GM12878 (cell line): ENCODE measurements at regions not wholly inside any gene's neighbourhood (a gene's known extent, or its start where the extent isn't known, plus 50 kb on each side); places are given as distances from the start of the nearest gene placed in this dataset.

Experiments
- ATAC-seq: fragments of 200-7000 bp; cut with Tn5 transposase; 3 replicates; pipeline ENCODE4 v1.9.1; 2020; ENCODE audit warnings: mild to moderate bottlenecking, moderate library complexity
- BruUV-seq: library from RNA; stranded (reverse); fragments of 400-500 nt; replicated peaks from 2 replicates; lab custom pipeline; 2021; lab: Mats Ljungman, UMichigan
- CTCF ChIA-PET: fragments of 300-600 bp; sonication (Branson Sonifier 250); formaldehyde crosslinking; extraction: SDS; loops from one replicate; lab custom pipeline; 2021; ENCODE audit warnings: inconsistent platforms; lab: Yijun Ruan, JAX
- POLR2A ChIA-PET: fragments of 350-600 bp; formaldehyde crosslinking; extraction: SDS; loops from one replicate; lab custom pipeline; 2021; ENCODE audit warnings: inconsistent platforms; lab: Charles Lee
- RAD21 ChIA-PET: fragments of 300-600 bp; sonication (Branson Sonifier 250); formaldehyde crosslinking; loops from one replicate; lab custom pipeline; 2023; ENCODE audit warnings: antibody characterized with exemption; ENCODE audit not compliant: unreplicated experiment; lab: Charles Lee
- SMC1A ChIA-PET: fragments of 300-600 bp; sonication (Branson Sonifier 250); formaldehyde crosslinking; loops from one replicate; lab custom pipeline; 2023; ENCODE audit not compliant: unreplicated experiment, uncharacterized antibody; lab: Charles Lee
- DNase-seq: peaks from one replicate; pipeline ENCODE4 v3.0.0-alpha.2; 2011; ENCODE audit warnings: low read depth, low spot score
- FAIRE-seq: peaks from 3 replicates; lab custom pipeline; 2011; peaks lifted over from hg19 to GRCh38; lab: Jason Lieb, UNC
- H2AFZ ChIP-seq: 2 replicates; pipeline ENCODE4 v1.6.0; 2011; ENCODE audit warnings: low read depth, low read length, control low read depth; ENCODE audit not compliant: control insufficient read depth
- H3K27ac ChIP-seq: 2 replicates; pipeline ENCODE4 v1.5.1; 2011; ENCODE audit warnings: control low read depth; ENCODE audit not compliant: control insufficient read depth, insufficient read depth
- H3K27me3 ChIP-seq, 2 experiments: replicated peaks in 1 of 2; 2 replicates each; pipeline versions ENCODE4 v1.6.0 to v1.6.1; 2011; ENCODE audit warnings: low read length in 1 of 2; ENCODE audit not compliant: control insufficient read depth in 2 of 2, insufficient read depth in 2 of 2
- H3K36me3 ChIP-seq, 2 experiments: 2 replicates each; pipeline ENCODE4 v1.5.1; 2011; ENCODE audit warnings: low read length in 1 of 2; ENCODE audit not compliant: control insufficient read depth in 2 of 2, insufficient read depth in 2 of 2
- H3K4me1 ChIP-seq: 2 replicates; pipeline ENCODE4 v1.6.1; 2011; ENCODE audit warnings: mild to moderate bottlenecking, low read length, moderate library complexity, mixed read lengths; ENCODE audit not compliant: control insufficient read depth, insufficient read depth
- H3K4me2 ChIP-seq: 2 replicates; pipeline ENCODE4 v1.6.0; 2011; ENCODE audit warnings: control low read depth; ENCODE audit not compliant: control insufficient read depth, insufficient read depth
- H3K4me3 ChIP-seq: fragments of 200-600 bp; sonication (generic); 2 replicates; pipeline ENCODE4 v1.5.1; 2016
- H3K79me2 ChIP-seq: 2 replicates; pipeline ENCODE4 v1.6.0; 2011; ENCODE audit warnings: low read length; ENCODE audit not compliant: control insufficient read depth, insufficient read depth
- H3K9ac ChIP-seq: 2 replicates; pipeline ENCODE4 v1.8.0; 2011; ENCODE audit warnings: low read length, control low read depth, mixed read lengths; ENCODE audit not compliant: control insufficient read depth, insufficient read depth
- H3K9me3 ChIP-seq: replicated peaks from 3 replicates; pipeline ENCODE4 v1.5.1; 2011; ENCODE audit warnings: mild to moderate bottlenecking, low read length; ENCODE audit not compliant: control insufficient read depth, insufficient read depth
- H4K20me1 ChIP-seq: 2 replicates; pipeline ENCODE4 v1.6.0; 2011; ENCODE audit not compliant: control insufficient read depth, insufficient read depth
- EGR1 ChIP-seq, 2 experiments: IDR thresholded peaks; 1 replicate in 1 of 2; 2 replicates in 1 of 2; pipeline ENCODE4 v1.6.1; 2011 to 2012; ENCODE audit warnings: low read depth in 2 of 2, low read length in 2 of 2, borderline replicate concordance in 1 of 2, mild to moderate bottlenecking in 1 of 2, moderate library complexity in 1 of 2
- EP300 ChIP-seq, 2 experiments: fragments of 150-350 bp in 1 of 2; IDR thresholded peaks; 2 replicates each; pipeline ENCODE4 v1.6.1; 2011 to 2012; ENCODE audit warnings: low read depth in 2 of 2, low read length in 2 of 2, borderline replicate concordance in 1 of 2, improper control_type of control experiment in 1 of 2, inconsistent platforms in 1 of 2; ENCODE audit not compliant: control insufficient read depth in 1 of 2
- MTA3 ChIP-seq: IDR thresholded peaks from 2 replicates; pipeline ENCODE4 v1.6.1; 2012; ENCODE audit warnings: low read length, inconsistent platforms, borderline replicate concordance
- MYC ChIP-seq: IDR thresholded peaks from 2 replicates; pipeline ENCODE4 v1.6.1; 2011; ENCODE audit warnings: mild to moderate bottlenecking, low read length, moderate library complexity, inconsistent platforms; ENCODE audit not compliant: insufficient read depth, insufficient replicate concordance, insufficient read length, severe bottlenecking
- NBN ChIP-seq: fragments of 450-650 bp; IDR thresholded peaks from 2 replicates; pipeline ENCODE4 v1.6.1; 2016
- RUNX3 ChIP-seq: IDR thresholded peaks from 2 replicates; pipeline ENCODE4 v1.6.1; 2012; ENCODE audit warnings: low read length, inconsistent platforms
- SMC3 ChIP-seq: IDR thresholded peaks from 2 replicates; pipeline ENCODE4 v1.6.1; 2011; ENCODE audit warnings: low read length, improper control_type of control experiment, borderline replicate concordance
- TARDBP ChIP-seq: IDR thresholded peaks from 2 replicates; pipeline ENCODE4 v1.6.1; 2016; ENCODE audit warnings: borderline replicate concordance
- ZNF24 ChIP-seq: fragments of 450-650 bp; IDR thresholded peaks from 2 replicates; pipeline ENCODE4 v1.6.1; 2017; ENCODE audit warnings: antibody characterized with exemption, mild to moderate bottlenecking
- ZZZ3 ChIP-seq: IDR thresholded peaks from 2 replicates; pipeline ENCODE4 v1.6.1; 2011; ENCODE audit warnings: low read depth; ENCODE audit not compliant: control insufficient read depth, insufficient read length
- WGBS: methylation state at CpG from one replicate; pipeline ENCODE4 v1.1.6; 2016; ENCODE audit warnings: low lambda C conversion rate; ENCODE audit not compliant: insufficient replicate concordance, insufficient coverage; ENCODE audit errors: missing lambda C conversion rate; 5-methylcytosine and 5-hydroxymethylcytosine counted together
- in situ Hi-C: fragments of 300-500 bp; cut with MboI; formaldehyde crosslinking; loops from 9 replicates; pipeline ENCODE4 v1.14.3; 2018; ENCODE audit warnings: mixed read lengths
- intact Hi-C: fragments of 100-400 bp; cut with micrococcal nuclease; formaldehyde crosslinking; loops from one replicate; pipeline ENCODE4 v1.14.2; 2022; ENCODE audit not compliant: unreplicated experiment
- TF ChIP-seq, protein P1 (sequence below): fragments of 450-650 bp; conservative IDR thresholded peaks from 2 replicates; pipeline ENCODE4 v1.6.1; 2017; ENCODE audit warnings: mild to moderate bottlenecking, moderate library complexity
- TF ChIP-seq, protein P2 (sequence below): IDR thresholded peaks from 2 replicates; pipeline ENCODE4 v1.6.1; 2012; ENCODE audit warnings: low read length, inconsistent platforms
- TF ChIP-seq, protein P3 (sequence below): fragments of 450-650 bp; IDR thresholded peaks from 2 replicates; pipeline ENCODE4 v1.6.1; 2016; ENCODE audit warnings: mild to moderate bottlenecking
- TF ChIP-seq, protein P4 (sequence below): fragments of 450-650 bp; IDR thresholded peaks from 2 replicates; pipeline ENCODE4 v1.6.1; 2018; ENCODE audit warnings: borderline replicate concordance, mild to moderate bottlenecking; ENCODE audit not compliant: partially characterized antibody

DNA sequence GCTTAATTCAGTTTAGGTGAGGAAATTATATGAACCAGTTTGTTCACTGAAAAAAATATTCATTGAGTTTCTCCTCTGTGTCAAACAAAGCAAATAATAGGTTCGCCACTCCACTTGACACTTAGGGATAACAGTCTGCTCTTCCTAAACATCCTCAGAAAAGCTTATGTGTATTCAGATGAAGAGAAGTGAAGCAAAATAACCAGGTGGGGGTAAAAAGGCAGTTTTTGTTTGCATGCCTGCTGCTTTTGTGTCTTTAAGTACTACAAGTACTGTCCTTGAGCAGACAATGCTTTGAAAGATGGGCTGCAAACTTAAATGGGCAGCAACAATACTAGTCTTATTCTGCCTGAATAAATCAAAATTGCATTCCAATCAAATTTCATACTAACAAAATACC lies 910.7 kb upstream of the MDGA2 start (continued):
- TF ChIP-seq, protein P1, sequence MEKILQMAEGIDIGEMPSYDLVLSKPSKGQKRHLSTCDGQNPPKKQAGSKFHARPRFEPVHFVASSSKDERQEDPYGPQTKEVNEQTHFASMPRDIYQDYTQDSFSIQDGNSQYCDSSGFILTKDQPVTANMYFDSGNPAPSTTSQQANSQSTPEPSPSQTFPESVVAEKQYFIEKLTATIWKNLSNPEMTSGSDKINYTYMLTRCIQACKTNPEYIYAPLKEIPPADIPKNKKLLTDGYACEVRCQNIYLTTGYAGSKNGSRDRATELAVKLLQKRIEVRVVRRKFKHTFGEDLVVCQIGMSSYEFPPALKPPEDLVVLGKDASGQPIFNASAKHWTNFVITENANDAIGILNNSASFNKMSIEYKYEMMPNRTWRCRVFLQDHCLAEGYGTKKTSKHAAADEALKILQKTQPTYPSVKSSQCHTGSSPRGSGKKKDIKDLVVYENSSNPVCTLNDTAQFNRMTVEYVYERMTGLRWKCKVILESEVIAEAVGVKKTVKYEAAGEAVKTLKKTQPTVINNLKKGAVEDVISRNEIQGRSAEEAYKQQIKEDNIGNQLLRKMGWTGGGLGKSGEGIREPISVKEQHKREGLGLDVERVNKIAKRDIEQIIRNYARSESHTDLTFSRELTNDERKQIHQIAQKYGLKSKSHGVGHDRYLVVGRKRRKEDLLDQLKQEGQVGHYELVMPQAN, result no peak

DNA sequence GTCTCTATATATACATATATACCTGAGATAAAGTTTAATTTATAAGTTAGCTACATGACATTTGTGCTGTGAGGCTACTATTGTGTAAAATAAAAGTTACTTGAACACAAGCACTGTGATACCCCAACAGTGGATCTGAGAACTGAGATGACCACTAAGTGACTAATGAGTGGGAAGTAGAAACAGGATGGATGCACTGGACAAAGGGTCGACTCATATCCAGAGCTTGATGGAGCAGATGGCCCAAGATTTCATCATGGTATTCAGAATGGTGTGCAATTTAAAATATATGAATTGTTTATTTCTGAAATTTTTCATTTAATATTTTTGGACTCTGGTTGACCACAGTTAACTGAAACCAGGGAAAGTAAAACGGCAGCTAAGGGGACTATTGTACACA lies 908.6 kb upstream of the MDGA2 start:
- ATAC-seq, result peak; percentile 89
- TF ChIP-seq, protein P2, sequence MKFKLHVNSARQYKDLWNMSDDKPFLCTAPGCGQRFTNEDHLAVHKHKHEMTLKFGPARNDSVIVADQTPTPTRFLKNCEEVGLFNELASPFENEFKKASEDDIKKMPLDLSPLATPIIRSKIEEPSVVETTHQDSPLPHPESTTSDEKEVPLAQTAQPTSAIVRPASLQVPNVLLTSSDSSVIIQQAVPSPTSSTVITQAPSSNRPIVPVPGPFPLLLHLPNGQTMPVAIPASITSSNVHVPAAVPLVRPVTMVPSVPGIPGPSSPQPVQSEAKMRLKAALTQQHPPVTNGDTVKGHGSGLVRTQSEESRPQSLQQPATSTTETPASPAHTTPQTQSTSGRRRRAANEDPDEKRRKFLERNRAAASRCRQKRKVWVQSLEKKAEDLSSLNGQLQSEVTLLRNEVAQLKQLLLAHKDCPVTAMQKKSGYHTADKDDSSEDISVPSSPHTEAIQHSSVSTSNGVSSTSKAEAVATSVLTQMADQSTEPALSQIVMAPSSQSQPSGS, result peak; percentile 34; the same call in 1 of the 2 replicates
- TF ChIP-seq MTA3 (no peak), ZZZ3 (no peak), EGR1 (IDR thresholded peaks at IDR 0.05; ENCODE audit: borderline replicate concordance in 1 of 2, low read depth in 2 of 2, low read length in 2 of 2) (no peak), EP300 (IDR thresholded peaks at IDR 0.05; ENCODE audit: borderline replicate concordance in 1 of 2, control insufficient read depth in 1 of 2, low read depth in 2 of 2, low read length in 2 of 2) (peak in 1 of 2 experiments; percentile 56; a peak in 1 of 4 replicates), TARDBP (no peak), RUNX3 (0 out of 2 replicates have a peak, but pooled peaks have one; percentile 20), MYC (no peak), ZNF24 (no peak), SMC3 (no peak), NBN (no peak)
- TF ChIP-seq, protein P3, sequence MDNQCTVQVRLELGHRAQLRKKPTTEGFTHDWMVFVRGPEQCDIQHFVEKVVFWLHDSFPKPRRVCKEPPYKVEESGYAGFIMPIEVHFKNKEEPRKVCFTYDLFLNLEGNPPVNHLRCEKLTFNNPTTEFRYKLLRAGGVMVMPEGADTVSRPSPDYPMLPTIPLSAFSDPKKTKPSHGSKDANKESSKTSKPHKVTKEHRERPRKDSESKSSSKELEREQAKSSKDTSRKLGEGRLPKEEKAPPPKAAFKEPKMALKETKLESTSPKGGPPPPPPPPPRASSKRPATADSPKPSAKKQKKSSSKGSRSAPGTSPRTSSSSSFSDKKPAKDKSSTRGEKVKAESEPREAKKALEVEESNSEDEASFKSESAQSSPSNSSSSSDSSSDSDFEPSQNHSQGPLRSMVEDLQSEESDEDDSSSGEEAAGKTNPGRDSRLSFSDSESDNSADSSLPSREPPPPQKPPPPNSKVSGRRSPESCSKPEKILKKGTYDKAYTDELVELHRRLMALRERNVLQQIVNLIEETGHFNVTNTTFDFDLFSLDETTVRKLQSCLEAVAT, result no peak
- TF ChIP-seq, protein P4, sequence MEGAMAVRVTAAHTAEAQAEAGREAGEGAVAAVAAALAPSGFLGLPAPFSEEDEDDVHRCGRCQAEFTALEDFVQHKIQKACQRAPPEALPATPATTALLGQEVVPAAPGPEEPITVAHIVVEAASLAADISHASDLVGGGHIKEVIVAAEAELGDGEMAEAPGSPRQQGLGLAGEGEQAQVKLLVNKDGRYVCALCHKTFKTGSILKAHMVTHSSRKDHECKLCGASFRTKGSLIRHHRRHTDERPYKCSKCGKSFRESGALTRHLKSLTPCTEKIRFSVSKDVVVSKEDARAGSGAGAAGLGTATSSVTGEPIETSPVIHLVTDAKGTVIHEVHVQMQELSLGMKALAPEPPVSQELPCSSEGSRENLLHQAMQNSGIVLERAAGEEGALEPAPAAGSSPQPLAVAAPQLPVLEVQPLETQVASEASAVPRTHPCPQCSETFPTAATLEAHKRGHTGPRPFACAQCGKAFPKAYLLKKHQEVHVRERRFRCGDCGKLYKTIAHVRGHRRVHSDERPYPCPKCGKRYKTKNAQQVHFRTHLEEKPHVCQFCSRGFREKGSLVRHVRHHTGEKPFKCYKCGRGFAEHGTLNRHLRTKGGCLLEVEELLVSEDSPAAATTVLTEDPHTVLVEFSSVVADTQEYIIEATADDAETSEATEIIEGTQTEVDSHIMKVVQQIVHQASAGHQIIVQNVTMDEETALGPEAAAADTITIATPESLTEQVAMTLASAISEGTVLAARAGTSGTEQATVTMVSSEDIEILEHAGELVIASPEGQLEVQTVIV, result no peak

More for the DNA sequence above, 908.6 kb upstream of the MDGA2 start:
- DNase-seq (no peak), FAIRE-seq (no peak)
- Histone ChIP-seq H3K4me3 (no peak overlapping the region), H3K36me3 (no peaks in the 10 kb centered on the region), H3K27ac (no peak overlapping the region), H3K9me3 (no peaks in the 10 kb centered on the region), H3K9ac (no peak overlapping the region), H2AFZ (no peak overlapping the region), H3K4me1 (no peaks in the 10 kb centered on the region), H3K79me2 (no peaks in the 10 kb centered on the region), H3K4me2 (no peak overlapping the region), H4K20me1 (no peaks in the 10 kb centered on the region), H3K27me3 (no peaks in the 10 kb centered on the region)
- no TSS peak for BruUV-seq
- ChIA-PET RAD21 (no interaction called here), CTCF (no interaction called here), POLR2A (interaction anchor here (0.6 kb wide), 1 partner anchor 1503 kb away, joined by 3 read pairs; no protein-coding TSS in a partner anchor), SMC1A (no interaction called here)
- 0% methylated on average over 2 of the region's 2 CpGs for WGBS
- intact Hi-C loops (no loop called here), in situ Hi-C loops (no loop called here)
